Parathyroid adenoma (tissue), 2 donors: ENCODE measurements at regions not wholly inside any gene's neighbourhood (a gene's known extent, or its start where the extent isn't known, plus 50 kb on each side); places are given as distances from the start of the nearest gene placed in this dataset.

Experiments
- H2AFZ ChIP-seq: fragments of 300-600 bp; sonication (generic); one replicate; pipeline ENCODE4 v1.7.0; 2017; ENCODE audit warnings: antibody characterized with exemption, mild to moderate bottlenecking
- H3K27ac ChIP-seq: fragments of 300-600 bp; sonication (generic); one replicate; pipeline ENCODE4 v1.7.0; 2017
- H3K27me3 ChIP-seq: fragments of 300-600 bp; sonication (generic); one replicate; pipeline ENCODE4 v1.7.0; 2017; ENCODE audit warnings: low read length; ENCODE audit not compliant: control insufficient read depth, insufficient read depth
- H3K36me3 ChIP-seq: fragments of 300-600 bp; sonication (generic); one replicate; pipeline ENCODE4 v1.7.0; 2017; ENCODE audit warnings: low read length; ENCODE audit not compliant: control insufficient read depth, insufficient read depth
- H3K4me1 ChIP-seq: fragments of 300-600 bp; sonication (generic); one replicate; pipeline ENCODE4 v1.7.0; 2017; ENCODE audit warnings: control low read depth
- H3K4me2 ChIP-seq: fragments of 300-600 bp; sonication (generic); one replicate; pipeline ENCODE4 v1.7.0; 2017; ENCODE audit warnings: low read length
- H3K4me3 ChIP-seq: fragments of 300-600 bp; sonication (generic); one replicate; pipeline ENCODE4 v1.7.0; 2017; ENCODE audit warnings: low read depth, low read length
- H3K79me2 ChIP-seq: fragments of 300-600 bp; sonication (generic); one replicate; pipeline ENCODE4 v1.7.0; 2017; ENCODE audit warnings: control low read depth
- H3K9ac ChIP-seq: fragments of 300-600 bp; sonication (generic); one replicate; pipeline ENCODE4 v1.7.0; 2017; ENCODE audit warnings: mild to moderate bottlenecking
- H3K9me3 ChIP-seq: fragments of 300-600 bp; sonication (generic); one replicate; pipeline ENCODE4 v1.7.0; 2017; ENCODE audit warnings: low read length; ENCODE audit not compliant: control insufficient read depth
- TF ChIP-seq, protein P1 (sequence below): fragments of 300-600 bp; sonication (generic); IDR thresholded peaks from one replicate; pipeline ENCODE4 v1.7.0; 2017; ENCODE audit warnings: antibody characterized with exemption, mild to moderate bottlenecking
- donor health status: primary hyperparathyroidism.

- no peaks in the 10 kb centered on the region for H3K27me3 ChIP-seq
- H3K79me2 ChIP-seq: no peaks in the 10 kb centered on the region
- TF ChIP-seq, protein P1, sequence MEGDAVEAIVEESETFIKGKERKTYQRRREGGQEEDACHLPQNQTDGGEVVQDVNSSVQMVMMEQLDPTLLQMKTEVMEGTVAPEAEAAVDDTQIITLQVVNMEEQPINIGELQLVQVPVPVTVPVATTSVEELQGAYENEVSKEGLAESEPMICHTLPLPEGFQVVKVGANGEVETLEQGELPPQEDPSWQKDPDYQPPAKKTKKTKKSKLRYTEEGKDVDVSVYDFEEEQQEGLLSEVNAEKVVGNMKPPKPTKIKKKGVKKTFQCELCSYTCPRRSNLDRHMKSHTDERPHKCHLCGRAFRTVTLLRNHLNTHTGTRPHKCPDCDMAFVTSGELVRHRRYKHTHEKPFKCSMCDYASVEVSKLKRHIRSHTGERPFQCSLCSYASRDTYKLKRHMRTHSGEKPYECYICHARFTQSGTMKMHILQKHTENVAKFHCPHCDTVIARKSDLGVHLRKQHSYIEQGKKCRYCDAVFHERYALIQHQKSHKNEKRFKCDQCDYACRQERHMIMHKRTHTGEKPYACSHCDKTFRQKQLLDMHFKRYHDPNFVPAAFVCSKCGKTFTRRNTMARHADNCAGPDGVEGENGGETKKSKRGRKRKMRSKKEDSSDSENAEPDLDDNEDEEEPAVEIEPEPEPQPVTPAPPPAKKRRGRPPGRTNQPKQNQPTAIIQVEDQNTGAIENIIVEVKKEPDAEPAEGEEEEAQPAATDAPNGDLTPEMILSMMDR: no peak
- no peaks in the 10 kb centered on the region for H3K4me1 ChIP-seq
- H3K4me3 ChIP-seq: no peak overlapping the region
- H3K9ac ChIP-seq: no peak overlapping the region
- H2AFZ ChIP-seq: no peak overlapping the region
- H3K4me2 ChIP-seq: no peak overlapping the region
- no peaks in the 10 kb centered on the region for H3K36me3 ChIP-seq
- no peak overlapping the region for H3K27ac ChIP-seq
- H3K9me3 ChIP-seq: no peaks in the 10 kb centered on the region
These were observed 58.7 kb upstream of the LRRN2 start for GRCh38 chr1:204744107-204744779.

DNA sequence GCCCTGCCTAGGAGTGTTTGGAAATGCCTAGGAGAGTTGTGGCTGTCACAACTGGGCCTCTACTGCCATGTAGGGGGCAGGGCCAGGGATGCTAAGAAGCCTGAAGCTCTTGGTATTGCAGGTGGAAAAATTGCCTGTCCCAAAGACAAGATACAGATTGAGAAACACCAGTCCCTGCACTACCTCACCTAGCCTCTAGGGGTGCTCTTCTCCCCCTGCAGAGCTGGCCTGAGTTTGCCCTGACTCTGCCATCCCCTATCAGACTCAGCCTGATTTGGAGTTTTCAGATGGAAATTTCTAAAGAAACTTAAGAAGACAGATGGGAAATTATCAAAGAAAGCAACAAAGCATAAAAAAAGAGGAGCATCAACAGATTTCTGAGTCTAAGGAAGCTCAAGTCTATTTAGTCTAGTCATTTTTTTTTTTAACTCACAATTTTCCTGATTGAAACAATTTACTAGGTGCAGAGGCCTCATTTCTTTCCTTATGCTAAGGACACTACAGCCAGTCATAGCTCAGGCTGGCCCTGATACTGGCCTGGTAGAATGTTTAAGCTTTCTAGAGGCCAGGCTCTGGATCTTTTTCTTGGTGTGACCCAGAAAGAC lies 61.4 kb upstream of the LRRN2 start:
- Histone ChIP-seq H3K27ac (no peak overlapping the region), H3K4me2 (no peak overlapping the region), H3K79me2 (no peaks in the 10 kb centered on the region), H3K9ac (no peak overlapping the region), H3K4me1 (no peaks in the 10 kb centered on the region), H3K36me3 (no peaks in the 10 kb centered on the region), H3K27me3 (no peaks in the 10 kb centered on the region), H3K4me3 (no peak overlapping the region), H3K9me3 (no peaks in the 10 kb centered on the region), H2AFZ (no peak overlapping the region)
- TF ChIP-seq, protein P1: peak; percentile 83

DNA sequence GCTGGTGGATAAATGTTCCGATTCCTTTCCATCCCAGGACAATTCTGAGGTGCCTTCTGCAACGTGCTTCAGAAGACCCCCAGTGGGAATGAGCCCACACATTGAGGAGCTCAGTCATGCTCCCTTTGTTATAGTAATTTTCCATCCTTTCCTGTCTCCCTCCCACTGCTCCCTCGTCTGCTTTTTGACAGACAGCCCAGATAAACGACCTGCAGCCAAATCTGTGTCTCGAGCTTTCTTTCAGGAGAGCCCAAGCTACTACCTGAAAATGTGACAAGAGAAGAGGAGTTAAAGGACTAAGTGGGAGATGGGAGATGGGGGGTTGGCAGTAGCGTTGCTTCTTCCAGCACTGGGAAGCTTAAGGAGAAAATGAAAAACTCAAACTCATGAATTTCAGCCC lies 65.9 kb upstream of the LRRN2 start:
- Histone ChIP-seq H3K4me1 (no peaks in the 10 kb centered on the region), H3K9ac (no peak overlapping the region), H3K79me2 (no peaks in the 10 kb centered on the region), H3K4me2 (no peak overlapping the region), H3K36me3 (no peaks in the 10 kb centered on the region), H3K27me3 (no peaks in the 10 kb centered on the region), H3K4me3 (no peak overlapping the region), H3K27ac (no peak overlapping the region), H3K9me3 (no peaks in the 10 kb centered on the region), H2AFZ (no peak overlapping the region)
- TF ChIP-seq, protein P1: no peak

DNA sequence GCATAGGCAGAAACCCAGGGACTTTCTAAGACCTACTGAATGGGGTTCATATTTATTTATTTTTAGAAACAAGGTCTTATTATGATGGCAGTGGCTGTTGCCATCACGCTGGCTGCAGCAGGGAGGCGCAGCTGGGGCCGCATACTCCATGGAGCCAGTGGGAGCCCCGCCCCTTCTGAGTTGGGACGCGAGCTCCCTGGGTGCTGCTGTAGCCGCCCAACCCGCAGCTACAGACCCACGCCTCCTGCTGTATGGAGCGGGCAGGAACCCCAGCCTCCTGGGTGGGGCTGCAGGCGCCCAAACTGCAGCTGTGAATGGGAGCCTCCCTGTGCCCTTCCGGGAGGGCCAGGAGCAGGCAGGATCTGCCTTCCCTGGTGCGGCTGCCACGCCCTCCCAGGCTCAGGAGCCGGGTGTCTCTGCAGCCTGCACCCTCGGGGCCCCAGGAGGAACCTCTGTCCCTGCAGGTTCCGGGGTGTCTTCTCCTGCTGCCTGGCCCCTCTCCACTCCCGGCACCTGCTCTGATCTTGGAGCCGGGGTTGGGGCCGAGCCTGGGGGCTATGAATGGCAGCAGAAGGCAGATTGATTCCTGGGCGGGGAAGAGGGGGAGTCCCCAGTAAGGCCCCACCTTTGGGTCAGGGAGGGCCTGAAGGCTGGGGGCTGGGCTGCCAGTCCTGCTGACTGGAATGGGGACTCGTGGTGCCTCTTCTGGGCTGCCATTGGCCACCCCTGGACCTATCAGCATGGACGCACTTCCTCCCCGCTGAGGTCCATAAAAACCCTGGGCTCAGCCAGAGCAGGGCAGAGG lies 66.5 kb upstream of the LRRN2 start:
- Histone ChIP-seq H3K9me3 (no peaks in the 10 kb centered on the region), H3K27ac (no peak overlapping the region), H3K4me2 (no peak overlapping the region), H3K4me3 (no peak overlapping the region), H3K9ac (no peak overlapping the region), H3K4me1 (no peaks in the 10 kb centered on the region), H3K36me3 (no peaks in the 10 kb centered on the region), H3K27me3 (no peaks in the 10 kb centered on the region), H2AFZ (no peak overlapping the region), H3K79me2 (no peaks in the 10 kb centered on the region)
- TF ChIP-seq, protein P1: no peak
